SK-N-MC (cell line): ENCODE measurements at regions not wholly inside any gene's neighbourhood (a gene's known extent, or its start where the extent isn't known, plus 50 kb on each side); places are given as distances from the start of the nearest gene placed in this dataset.

ENCODE experiments used
- EZH2 ChIP-seq: fragments of 200-600 bp; sonication (generic); IDR thresholded peaks from one replicate; pipeline ENCODE4 v1.6.1; 2017; ENCODE audit warnings: antibody characterized with exemption
- FOXP2 ChIP-seq: optimal IDR thresholded peaks from 2 replicates; pipeline ENCODE3; 2011; ENCODE audit warnings: mild to moderate bottlenecking, moderate library complexity; ENCODE audit not compliant: insufficient read depth; ENCODE audit errors: extremely low read length, control extremely low read depth
- POLR2AphosphoS5 ChIP-seq: IDR thresholded peaks from 2 replicates; pipeline ENCODE4 v1.6.1; 2012; ENCODE audit warnings: mild to moderate bottlenecking, low read depth, low read length, borderline replicate concordance

DNA sequence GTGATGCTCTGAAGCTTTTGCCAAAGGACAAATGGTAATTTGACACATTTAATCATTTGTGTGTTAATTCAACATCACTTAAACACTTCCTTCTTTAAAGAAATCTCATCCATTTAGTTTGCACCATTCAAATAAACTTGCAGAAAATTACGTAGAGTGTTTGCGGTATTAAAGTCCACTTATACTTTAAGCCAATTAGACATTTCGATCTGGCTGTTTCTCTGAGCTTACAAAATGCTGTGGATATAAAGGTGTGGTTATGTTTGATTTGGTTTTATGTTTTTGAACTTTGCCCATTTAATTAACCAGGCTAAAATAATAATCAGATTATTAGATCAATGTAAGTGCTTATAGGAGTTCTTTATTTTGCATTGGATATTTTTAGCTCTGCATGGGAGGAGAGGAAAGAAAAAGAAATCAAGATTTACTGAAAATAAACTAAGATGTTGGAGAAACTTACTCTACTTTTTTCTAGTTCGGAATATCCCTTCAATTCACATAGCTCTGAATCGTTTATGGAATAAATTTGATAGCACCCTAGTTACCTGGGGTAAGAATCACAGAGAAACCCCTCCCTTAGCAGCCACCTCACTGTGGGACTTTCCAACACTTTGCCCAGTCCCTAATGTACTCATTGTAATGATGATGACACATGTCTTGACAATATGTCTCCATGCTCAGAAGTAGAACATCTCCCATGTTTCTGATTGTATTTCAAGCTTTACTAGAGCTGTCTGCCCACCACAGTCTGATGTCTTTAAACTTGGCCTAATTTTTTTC, 268.0 kb downstream of the BTG1 start:
- TF ChIP-seq POLR2AphosphoS5 = no peak
- TF ChIP-seq EZH2 = no peak
- TF ChIP-seq FOXP2 = no peak
